Vagina (tissue), 2 donors: ENCODE measurements at regions not wholly inside any gene's neighbourhood (a gene's known extent, or its start where the extent isn't known, plus 50 kb on each side); places are given as distances from the start of the nearest gene placed in this dataset.

ENCODE experiments used
- CTCF ChIP-seq, 3 experiments: fragments of 450-650 bp in 2 of 3; fragments of 200-600 bp in 1 of 3; sonication (generic) in 1 of 3; IDR thresholded peaks; one replicate each; pipeline ENCODE4 v1.5.1; 2017 to 2019; ENCODE audit warnings: antibody characterized with exemption in 3 of 3, mild to moderate bottlenecking in 2 of 3, moderate library complexity in 2 of 3
- POLR2A ChIP-seq, 2 donors: fragments of 450-650 bp; IDR thresholded peaks; one replicate each; pipeline ENCODE4 v1.6.1; 2017; ENCODE audit warnings: antibody characterized with exemption in 2 of 2, mild to moderate bottlenecking in 2 of 2, moderate library complexity in 2 of 2
- POLR2AphosphoS5 ChIP-seq, 2 donors: sonication (generic); formaldehyde crosslinking; IDR thresholded peaks; one replicate each; pipeline ENCODE4 v1.9.0; 2017; ENCODE audit warnings: antibody characterized with exemption in 2 of 2, mild to moderate bottlenecking in 2 of 2, low read depth in 1 of 2; ENCODE audit not compliant: insufficient read depth in 1 of 2

GRCh38 chr15:87496795-87497194 is 759.7 kb downstream of the NTRK3 start:
- TF ChIP-seq POLR2A (IDR thresholded peaks at IDR 0.05), result no peak
- no peak for TF ChIP-seq CTCF (IDR thresholded peaks at IDR 0.05)
- no peak for TF ChIP-seq POLR2AphosphoS5 (IDR thresholded peaks at IDR 0.05; ENCODE audit: insufficient read depth in 1 of 2, low read depth in 1 of 2)
